ENCODE measurements at regions not wholly inside any gene's neighbourhood (a gene's known extent, or its start where the extent isn't known, plus 50 kb on each side); places are given as distances from the start of the nearest gene placed in this dataset.

DNA sequence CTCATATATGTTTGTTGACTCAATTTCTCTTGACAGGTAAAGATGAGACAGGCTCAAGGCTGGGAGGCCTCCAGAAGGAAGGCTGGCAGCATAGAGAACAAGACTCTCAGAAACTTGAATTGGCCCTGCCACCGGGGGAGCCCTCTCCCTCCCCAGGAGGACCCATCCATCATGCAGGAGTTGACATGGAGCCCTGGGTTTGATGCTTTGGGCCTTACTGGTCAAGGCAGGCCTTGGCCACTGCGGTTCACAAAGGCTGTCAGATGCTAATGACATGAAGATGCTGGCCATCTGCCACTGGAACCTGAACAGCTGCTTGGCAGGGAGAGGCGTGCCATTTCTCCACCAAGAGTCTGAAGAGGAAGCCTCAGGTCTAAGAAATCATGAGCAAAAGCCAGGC is 193.6 kb downstream of the MTCL1 start:
- TF ChIP-seq, protein P1, sequence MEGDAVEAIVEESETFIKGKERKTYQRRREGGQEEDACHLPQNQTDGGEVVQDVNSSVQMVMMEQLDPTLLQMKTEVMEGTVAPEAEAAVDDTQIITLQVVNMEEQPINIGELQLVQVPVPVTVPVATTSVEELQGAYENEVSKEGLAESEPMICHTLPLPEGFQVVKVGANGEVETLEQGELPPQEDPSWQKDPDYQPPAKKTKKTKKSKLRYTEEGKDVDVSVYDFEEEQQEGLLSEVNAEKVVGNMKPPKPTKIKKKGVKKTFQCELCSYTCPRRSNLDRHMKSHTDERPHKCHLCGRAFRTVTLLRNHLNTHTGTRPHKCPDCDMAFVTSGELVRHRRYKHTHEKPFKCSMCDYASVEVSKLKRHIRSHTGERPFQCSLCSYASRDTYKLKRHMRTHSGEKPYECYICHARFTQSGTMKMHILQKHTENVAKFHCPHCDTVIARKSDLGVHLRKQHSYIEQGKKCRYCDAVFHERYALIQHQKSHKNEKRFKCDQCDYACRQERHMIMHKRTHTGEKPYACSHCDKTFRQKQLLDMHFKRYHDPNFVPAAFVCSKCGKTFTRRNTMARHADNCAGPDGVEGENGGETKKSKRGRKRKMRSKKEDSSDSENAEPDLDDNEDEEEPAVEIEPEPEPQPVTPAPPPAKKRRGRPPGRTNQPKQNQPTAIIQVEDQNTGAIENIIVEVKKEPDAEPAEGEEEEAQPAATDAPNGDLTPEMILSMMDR (IDR thresholded peaks at IDR 0.05; ENCODE audit: low read depth, low read length): no peak
- Histone ChIP-seq H3K27me3 (no peaks in the 10 kb centered on the region), H3K4me1 (ENCODE audit: low read depth) (no peaks in the 10 kb centered on the region), H3K27ac (no peak overlapping the region), H3K4me3 (no peak overlapping the region), H3K36me3 (no peaks in the 10 kb centered on the region), H3K9me3 (ENCODE audit: low read depth) (no peaks in the 10 kb centered on the region)
- DNase-seq (ENCODE audit: low read depth in 1 of 2, low spot score in 1 of 2): no peak

DNA sequence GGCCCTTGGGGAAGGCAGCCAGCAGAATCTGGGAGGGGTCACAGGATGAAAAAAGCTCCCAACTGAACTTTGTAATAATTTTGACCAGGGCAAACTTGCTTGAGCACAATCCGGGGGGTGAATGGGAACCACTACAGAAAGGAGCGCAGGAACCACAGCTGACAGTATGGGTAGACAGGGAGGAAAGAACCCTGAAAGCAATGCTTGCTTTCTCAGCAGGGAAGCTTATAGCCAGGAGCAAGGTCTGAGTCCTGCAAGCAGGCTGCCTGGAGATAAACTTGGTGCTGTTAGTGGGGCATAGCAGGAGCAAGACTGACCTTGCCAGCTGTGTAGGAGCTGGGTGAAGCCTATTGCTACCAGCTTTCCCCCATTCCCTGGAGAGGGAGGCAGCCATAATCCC is 195.2 kb downstream of the MTCL1 start:
- DNase-seq (ENCODE audit: low read depth in 1 of 2, low spot score in 1 of 2): no peak
- Histone ChIP-seq H3K36me3 (no peaks in the 10 kb centered on the region), H3K4me1 (ENCODE audit: low read depth) (no peaks in the 10 kb centered on the region), H3K9me3 (ENCODE audit: low read depth) (no peaks in the 10 kb centered on the region), H3K4me3 (no peak overlapping the region), H3K27ac (no peak overlapping the region), H3K27me3 (no peaks in the 10 kb centered on the region)
- TF ChIP-seq, protein P1 (IDR thresholded peaks at IDR 0.05; ENCODE audit: low read depth, low read length): no peak

DNA sequence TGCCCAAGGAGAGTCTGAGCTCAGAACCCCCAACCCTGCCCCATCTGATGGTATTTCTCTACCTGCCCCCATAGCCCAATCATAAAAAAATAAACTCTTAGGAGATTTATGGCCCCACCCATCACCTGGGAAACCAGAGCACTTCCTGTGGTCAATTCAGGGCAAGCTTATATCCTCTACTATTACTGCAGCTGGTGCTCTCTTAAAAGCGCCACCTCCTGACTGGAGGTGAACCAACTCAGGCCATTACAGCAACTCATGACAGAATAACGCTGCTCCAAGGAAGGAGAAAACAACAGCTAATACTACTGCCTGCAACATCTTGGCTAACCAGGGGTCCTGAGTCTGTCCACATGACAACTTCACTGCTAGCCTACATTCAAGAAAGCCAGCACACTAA is 195.7 kb downstream of the MTCL1 start:
- H3K27ac ChIP-seq: no peak overlapping the region
- DNase-seq (ENCODE audit: low read depth in 1 of 2, low spot score in 1 of 2): no peak
- H3K4me3 ChIP-seq: no peak overlapping the region
- no peaks in the 10 kb centered on the region for H3K27me3 ChIP-seq
- TF ChIP-seq, protein P1 (IDR thresholded peaks at IDR 0.05; ENCODE audit: low read depth, low read length): no peak
- no peaks in the 10 kb centered on the region for H3K9me3 ChIP-seq (ENCODE audit: low read depth)
- no peaks in the 10 kb centered on the region for H3K4me1 ChIP-seq (ENCODE audit: low read depth)
- no peaks in the 10 kb centered on the region for H3K36me3 ChIP-seq

DNA sequence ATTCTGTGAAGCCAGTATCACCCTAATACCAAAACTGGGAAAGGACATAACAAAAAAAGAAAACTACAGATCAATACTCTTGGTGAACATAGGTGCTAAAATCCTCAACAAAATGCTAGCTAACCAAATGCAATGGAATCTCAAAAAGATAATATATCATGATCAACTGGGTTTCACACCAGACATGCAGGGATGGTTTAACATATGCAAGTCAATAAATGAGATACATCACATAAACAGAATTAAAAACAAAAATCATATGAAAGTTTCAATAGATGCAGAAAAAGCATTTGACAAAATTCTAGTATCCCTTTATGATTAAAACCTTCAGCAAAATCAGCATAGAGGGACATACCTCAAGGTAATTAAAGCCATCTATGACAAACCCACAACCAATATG is 198.2 kb upstream of the NDUFV2 start:
- no peak for DNase-seq (ENCODE audit: low read depth in 1 of 2, low spot score in 1 of 2)
- TF ChIP-seq, protein P1 (IDR thresholded peaks at IDR 0.05; ENCODE audit: low read depth, low read length): no peak
- Histone ChIP-seq H3K27ac (no peak overlapping the region), H3K9me3 (ENCODE audit: low read depth) (no peaks in the 10 kb centered on the region), H3K4me3 (no peak overlapping the region), H3K4me1 (ENCODE audit: low read depth) (no peaks in the 10 kb centered on the region), H3K27me3 (no peaks in the 10 kb centered on the region), H3K36me3 (no peaks in the 10 kb centered on the region)

DNA sequence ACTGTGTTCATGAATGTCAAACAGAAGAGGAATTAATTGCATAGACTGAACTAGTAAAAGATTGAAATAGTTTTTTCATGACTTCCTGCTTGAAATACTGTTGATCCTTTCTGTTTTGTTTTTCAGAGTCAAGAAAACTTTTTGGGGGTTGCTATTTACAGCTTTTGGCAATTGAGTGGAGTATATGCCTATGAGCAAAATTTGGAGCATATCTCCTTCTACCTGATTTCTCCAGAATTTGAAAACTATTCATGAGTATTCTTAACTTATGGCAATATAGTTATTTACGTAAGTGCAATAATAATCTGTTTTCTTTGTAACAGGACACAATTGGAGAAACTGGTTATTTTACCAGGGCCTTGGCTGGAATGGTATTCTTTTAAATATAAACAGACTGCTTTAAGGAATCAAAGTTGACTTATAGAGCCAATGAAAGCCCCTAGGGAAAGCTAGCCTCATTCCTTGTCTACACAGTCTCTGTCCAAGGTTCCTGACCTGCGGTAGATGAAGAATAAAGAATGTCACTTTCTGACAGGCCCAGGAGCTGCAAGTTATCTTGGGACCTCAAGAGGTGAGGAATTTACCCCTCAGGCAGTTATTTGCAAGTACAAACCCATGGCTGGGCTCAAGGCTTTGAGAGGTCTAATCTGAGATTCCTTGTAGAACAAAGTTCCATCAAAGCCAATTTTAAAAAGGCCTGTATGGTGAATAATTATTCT is 193.5 kb upstream of the NDUFV2 start:
- H3K4me1 ChIP-seq (ENCODE audit: low read depth): no peaks in the 10 kb centered on the region
- no peak overlapping the region for H3K27ac ChIP-seq
- no peaks in the 10 kb centered on the region for H3K27me3 ChIP-seq
- no peak overlapping the region for H3K4me3 ChIP-seq
- DNase-seq (ENCODE audit: low read depth in 1 of 2, low spot score in 1 of 2): no peak
- no peaks in the 10 kb centered on the region for H3K36me3 ChIP-seq
- no peaks in the 10 kb centered on the region for H3K9me3 ChIP-seq (ENCODE audit: low read depth)
- TF ChIP-seq, protein P1 (IDR thresholded peaks at IDR 0.05; ENCODE audit: low read depth, low read length): no peak
